ENCODE measurements at regions not wholly inside any gene's neighbourhood (a gene's known extent, or its start where the extent isn't known, plus 50 kb on each side); places are given as distances from the start of the nearest gene placed in this dataset.
"Not testable (repeated sequence)": the region's sequence is repeated elsewhere in the genome, so short reads cannot be mapped to it uniquely, and the experiment has no call there.

DNA sequence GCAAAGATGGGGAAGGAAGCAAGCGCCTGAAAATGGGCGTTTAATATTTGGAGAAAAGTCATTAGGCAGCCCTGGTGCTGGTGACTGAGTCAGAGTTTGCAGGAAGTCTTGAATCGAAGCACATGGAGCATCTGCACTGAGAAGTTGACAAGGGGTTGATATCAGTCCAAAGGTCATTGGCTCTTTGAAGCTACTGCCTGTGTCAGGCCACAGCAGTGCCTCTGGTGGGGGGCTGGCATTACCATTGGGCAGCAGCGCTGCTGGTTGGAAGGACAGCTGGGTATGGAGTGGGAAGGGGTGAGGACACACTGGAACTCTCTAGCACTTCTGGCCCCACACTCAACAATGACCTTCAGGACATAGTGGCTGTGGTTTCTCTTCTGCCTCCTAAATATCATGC, 150.4 kb upstream of the ERCC6L2 start:
- DNase-seq (ENCODE audit: insufficient read length, low spot score) (no peak), FAIRE-seq (no peak)
- no peak for TF ChIP-seq POLR2A (IDR thresholded peaks at IDR 0.05; ENCODE audit: low read depth, low read length)

DNA sequence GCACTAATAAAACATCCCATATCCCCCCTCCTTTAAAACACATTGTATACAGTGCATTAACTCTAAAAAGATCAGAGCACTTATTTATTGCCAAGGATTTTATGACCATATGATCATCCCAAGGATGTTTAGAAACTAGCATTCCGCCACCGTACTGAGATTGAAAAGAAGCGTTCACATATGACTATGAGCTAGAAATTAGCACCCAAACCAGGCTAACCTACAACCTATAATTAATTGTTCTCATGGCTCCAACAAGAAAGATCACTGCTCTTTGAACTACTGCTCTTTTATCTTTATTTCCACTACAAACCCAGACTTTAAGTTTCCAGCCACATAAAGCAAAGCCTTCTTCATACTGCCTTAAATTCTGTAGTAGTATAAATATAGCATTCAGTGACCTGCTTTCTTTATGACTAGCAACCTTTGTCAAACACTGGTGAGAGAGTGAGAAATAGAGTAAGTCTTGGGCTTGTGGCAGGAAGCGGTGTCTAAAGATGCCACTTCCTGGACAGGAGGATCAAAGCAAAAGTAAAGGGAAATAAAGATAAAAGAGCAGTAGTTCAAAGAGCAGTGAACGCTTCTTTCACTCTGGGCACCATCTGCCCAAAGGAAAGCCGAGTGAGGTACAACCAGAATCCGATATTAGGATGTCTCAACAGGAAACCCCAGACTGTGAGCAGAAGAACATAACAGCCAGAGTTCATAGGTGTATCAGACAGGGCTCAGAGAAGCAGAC, 151.1 kb upstream of the ERCC6L2 start:
- FAIRE-seq (no peak), DNase-seq (ENCODE audit: insufficient read length, low spot score) (no peak)
- no peak for TF ChIP-seq POLR2A (IDR thresholded peaks at IDR 0.05; ENCODE audit: low read depth, low read length)

DNA sequence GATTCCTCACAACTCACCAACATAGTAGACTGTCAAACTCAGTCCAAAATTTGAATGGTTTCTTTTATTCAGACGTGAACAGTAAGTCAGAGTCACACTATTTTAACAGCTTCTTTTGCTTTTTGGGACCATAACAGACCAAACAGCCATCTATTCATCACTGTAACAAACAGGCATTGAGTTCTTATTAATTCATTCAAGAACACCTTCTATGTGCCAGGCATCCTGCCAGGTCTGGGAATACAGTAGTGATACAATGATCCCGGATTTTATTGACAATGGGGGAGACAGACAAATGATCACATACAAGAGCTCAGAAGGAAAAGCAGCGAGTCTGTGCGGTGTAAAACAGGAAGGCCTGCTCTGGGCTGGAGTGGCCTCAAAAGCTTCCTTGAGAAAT, 153.3 kb upstream of the ERCC6L2 start:
- no peak for FAIRE-seq
- TF ChIP-seq POLR2A (IDR thresholded peaks at IDR 0.05; ENCODE audit: low read depth, low read length) = no peak
- DNase-seq (ENCODE audit: insufficient read length, low spot score) = no peak

DNA sequence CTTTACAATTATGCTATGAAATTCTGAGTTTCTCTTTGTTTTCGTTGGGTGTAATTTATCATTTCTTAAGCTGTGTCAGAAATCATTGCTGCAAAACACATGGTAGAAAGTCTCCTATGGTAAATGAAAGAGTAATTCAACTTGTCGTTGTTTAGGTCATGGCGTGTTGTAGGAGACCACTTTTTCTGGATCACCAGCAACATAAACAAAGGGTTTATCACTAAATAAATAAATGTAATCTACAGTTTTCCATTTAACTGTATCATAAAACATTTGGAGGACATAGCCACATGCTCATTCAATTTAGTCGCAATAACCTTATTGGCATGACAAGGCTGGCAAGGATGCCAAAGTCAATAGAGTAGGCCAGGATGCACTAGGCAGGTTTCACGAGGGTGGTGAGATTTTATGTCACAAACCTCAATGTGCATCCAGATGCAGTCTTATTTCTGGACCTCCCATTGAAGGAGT, 154.4 kb upstream of the ERCC6L2 start:
- no peak for DNase-seq (ENCODE audit: insufficient read length, low spot score)

DNA sequence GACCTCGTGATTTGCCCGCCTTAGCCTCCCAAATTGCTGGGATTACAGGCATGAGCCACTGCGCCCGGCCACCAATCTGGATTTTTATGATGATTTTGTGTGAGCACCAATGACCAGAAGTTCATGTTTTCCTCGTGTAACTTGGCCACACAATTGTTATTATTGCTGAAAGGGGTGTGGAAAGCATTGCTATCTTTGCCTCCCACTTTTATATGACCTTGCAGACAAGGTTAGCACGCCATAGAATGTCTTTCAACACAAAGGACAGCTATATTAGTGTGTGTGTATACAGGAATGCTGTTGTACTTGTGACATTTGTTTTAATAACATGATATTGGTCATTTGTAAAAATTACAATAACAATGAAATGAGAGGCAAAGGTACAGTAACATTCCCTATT, 155.0 kb upstream of the ERCC6L2 start:
- DNase-seq (ENCODE audit: insufficient read length, low spot score) = no peak
- no peak for TF ChIP-seq POLR2A (IDR thresholded peaks at IDR 0.05; ENCODE audit: low read depth, low read length)
- FAIRE-seq = no peak

More for the DNA sequence above, 154.4 kb upstream of the ERCC6L2 start:
- FAIRE-seq = no peak
- TF ChIP-seq POLR2A (IDR thresholded peaks at IDR 0.05; ENCODE audit: low read depth, low read length) = no peak

DNA sequence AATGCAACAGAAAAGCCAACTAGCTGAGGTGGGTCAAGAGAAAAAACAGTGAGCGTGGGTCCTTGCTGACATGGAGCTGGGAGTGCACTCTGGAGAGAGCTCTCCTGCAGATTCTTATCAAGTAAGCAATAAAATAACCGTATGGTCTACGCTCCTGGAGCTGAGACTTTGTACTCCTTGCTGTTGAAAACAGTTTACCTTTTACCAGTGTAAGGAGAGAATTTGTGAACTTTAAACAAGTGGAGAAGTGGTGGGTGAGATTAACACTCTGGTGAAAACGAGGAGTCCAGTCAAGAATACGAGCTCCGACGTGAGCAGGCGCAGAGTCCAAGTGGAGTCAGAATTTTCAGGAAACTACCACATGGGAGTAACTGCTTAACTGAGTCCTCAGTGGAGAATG, 156.1 kb upstream of the ERCC6L2 start:
- no peak for DNase-seq (ENCODE audit: insufficient read length, low spot score)
- FAIRE-seq = no peak
- no peak for TF ChIP-seq POLR2A (IDR thresholded peaks at IDR 0.05; ENCODE audit: low read depth, low read length)

DNA sequence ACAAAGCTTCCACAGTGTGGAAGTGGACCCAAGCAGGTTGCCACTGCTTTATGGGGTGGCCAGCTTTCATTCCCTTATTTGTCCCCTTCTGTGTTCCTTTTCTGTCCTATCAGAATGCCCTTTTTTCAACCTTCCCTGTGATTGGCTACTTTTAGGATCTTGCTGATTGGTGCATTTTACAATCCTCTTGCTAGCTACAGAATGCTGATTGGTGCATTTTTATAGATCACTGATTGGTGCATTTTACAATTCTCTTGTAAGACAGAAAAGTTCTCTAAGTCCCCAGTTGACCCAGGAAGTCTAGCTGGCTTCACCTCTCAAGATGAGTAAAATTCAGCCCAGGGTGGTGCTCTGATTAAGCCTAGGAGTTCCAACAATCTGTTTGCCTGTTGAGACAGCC, 157.2 kb upstream of the ERCC6L2 start:
- DNase-seq (ENCODE audit: insufficient read length, low spot score) = no peak
- TF ChIP-seq POLR2A (IDR thresholded peaks at IDR 0.05; ENCODE audit: low read depth, low read length) = no peak
- no peak for FAIRE-seq

DNA sequence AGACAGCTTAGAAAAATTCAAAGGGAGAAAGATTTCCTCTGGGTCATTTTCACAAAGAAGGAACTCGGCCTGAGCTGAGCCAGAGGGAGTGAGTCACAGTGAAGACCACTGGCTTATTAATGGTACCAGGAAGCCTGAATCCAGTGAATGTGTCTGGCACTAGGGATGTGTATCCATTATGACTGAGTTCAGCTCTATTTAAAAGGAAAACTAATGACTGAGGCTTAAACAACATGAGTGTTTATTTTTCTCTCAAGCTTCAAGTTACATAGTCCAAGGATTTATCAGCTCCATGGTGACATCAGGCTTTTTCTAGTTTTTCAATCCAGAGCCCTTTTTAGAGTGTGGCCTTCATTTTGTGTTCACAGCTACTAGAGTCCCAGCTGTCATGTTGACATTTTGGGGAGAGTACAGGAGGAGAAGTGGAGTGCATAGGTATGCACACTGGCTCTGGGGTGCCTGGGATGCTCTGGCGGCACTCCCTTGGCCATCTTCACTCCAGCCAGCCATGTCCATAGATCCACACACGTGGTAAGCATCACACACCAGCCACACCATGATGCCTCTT, 159.5 kb upstream of the ERCC6L2 start:
- DNase-seq (ENCODE audit: insufficient read length, low spot score) (no peak), FAIRE-seq (no peak)

DNA sequence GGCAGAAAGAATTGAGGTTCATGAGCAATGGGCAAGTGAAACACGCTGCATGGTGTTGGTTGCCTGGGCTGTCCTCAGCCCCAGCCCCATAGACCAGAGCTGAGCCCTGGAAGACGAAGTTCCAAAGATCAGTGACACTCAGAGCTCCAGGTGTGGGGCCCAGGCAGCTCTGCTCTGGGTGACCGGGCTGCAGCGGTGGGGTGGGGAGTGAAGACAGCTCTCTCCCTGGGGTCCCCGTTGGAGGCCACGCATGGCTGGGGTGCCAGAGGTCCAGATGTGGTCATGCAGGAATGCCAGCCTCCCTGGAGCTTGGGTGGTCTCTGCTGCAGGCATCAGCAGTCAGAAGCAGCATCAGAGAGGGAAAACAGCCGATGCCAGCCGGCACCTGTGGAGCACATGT, 165.0 kb upstream of the ERCC6L2 start:
- no peak for DNase-seq (ENCODE audit: insufficient read length, low spot score)
- no peak for TF ChIP-seq POLR2A (IDR thresholded peaks at IDR 0.05; ENCODE audit: low read depth, low read length)
- no peak for FAIRE-seq

More for the DNA sequence above, 159.5 kb upstream of the ERCC6L2 start:
- TF ChIP-seq POLR2A (IDR thresholded peaks at IDR 0.05; ENCODE audit: low read depth, low read length) = no peak

DNA sequence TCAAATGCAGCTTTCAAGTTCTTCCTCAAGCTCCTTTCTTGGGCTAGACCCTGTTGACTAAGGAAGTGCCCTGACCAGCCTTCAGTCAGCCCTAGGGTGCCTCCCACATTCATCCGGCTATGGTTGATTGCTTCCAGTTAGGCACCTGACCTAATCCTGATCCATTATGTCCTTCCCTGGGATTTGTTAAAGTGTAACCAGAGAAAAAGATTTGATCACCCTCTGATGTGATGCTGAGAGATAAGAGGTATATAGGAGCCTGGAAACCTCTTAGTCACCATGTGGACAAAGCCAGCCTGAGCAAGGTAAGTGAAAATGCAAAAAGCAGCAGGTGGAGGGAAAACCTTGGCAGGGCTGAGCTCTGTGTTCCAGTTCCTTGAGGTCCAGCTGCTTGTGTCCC, 178.8 kb upstream of the ERCC6L2 start:
- FAIRE-seq (no peak), DNase-seq (ENCODE audit: insufficient read length, low spot score) (no peak)
- TF ChIP-seq POLR2A (IDR thresholded peaks at IDR 0.05; ENCODE audit: low read depth, low read length) = no peak

DNA sequence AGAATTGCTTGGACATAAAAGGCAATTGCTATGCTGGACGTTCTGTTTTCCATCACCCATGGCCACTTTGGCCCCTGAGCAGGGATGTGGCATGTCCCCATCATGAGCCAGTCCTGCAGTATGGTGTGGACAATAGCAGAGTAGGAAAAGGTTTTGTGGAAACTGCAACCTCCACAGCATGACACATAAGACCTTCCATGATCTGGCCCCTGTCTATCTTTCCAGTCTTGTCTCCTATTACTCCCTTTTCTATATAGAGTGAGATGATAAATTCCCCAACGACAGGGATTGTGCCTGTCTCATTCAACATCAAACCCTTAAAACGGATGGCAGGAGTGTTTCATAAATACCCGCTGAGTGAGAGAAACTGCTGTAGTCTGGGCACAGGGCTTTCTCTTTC, 174.7 kb upstream of the PTCH1 start:
- TF ChIP-seq POLR2A (IDR thresholded peaks at IDR 0.05; ENCODE audit: low read depth, low read length) = no peak
- DNase-seq (ENCODE audit: insufficient read length, low spot score) (no peak), FAIRE-seq (no peak)

DNA sequence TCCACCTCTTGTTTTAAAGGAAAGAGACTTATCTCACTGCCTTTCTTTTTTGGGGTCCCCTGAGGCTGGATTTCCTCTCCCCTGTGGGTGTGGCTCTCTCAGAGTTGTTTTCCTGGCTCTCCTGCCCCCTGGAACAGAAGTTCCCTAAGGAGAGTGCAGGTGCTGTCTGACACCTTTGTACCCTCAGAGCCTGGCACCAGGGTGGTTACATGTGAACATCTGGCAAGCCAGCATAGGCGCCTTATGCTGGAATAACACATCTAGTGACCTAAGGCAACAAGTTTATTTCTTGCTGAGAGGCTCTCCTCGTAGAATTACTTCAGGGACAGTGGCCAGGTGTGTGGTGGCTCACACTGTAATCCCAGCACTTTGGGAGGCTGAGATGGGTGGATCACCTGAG, 172.9 kb upstream of the PTCH1 start:
- DNase-seq (ENCODE audit: insufficient read length, low spot score) = no peak
- no peak for FAIRE-seq
- no peak for TF ChIP-seq POLR2A (IDR thresholded peaks at IDR 0.05; ENCODE audit: low read depth, low read length)

DNA sequence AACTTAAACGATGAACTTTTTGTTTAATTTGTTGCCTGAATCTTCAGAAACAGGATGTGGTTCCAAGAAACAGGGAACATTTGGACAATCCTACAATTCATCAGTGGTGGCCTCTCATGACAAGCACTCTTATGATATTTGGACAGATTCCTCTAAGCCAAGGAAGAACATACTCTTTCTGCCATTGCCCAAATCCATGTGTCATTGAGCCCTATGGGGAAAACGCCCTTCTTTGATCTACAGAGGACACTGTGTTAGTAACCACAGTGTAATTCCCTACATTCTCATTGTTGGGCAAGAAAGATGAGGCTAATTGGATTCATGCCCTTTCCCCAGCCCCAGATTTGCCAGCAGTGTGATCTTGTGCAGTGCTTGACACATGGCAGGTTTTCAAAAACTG, 167.7 kb upstream of the PTCH1 start:
- FAIRE-seq = no peak
- TF ChIP-seq POLR2A (IDR thresholded peaks at IDR 0.05; ENCODE audit: low read depth, low read length) = no peak
- DNase-seq (ENCODE audit: insufficient read length, low spot score) = no peak

DNA sequence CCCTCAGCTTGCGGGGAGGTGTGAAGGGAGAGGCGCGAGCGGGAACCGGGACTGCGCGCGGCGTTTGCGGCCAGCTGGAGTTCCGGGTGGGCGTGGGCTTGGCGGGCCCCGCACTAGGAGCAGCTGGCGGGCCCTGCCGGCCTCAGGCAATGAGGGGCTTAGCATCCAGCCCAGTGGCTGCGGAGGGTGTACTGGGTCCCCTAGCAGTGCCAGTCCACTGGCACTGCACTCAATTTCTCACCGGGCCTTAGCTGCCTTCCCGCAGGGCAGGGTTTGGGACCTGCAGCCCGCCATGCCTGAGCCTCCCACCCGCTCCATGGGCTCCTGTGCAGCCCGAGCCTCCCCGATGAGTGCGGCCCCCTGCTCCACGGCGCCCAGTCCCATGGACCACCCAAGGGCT, 163.5 kb upstream of the PTCH1 start:
- DNase-seq (ENCODE audit: insufficient read length, low spot score); FAIRE-seq: not testable (repeated sequence)

DNA sequence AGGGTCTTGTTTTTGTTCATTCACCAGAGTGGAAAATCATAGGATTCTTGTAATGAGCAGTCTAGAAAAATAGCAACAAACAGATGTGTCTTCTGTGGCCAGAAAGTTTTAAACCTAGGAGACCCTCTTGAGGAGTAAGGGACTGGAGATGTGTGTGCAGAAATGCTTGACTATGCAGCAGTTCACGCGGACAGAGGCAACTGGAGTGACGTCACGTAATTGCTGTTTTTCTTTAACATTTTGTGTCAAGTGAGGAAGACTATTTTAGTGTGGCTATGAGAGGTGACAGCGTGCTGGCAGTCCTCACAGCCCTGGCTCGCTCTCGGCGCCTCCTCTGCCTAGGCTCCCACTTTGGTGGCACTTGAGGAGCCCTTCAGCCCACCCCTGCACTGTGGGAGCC, 163.1 kb upstream of the PTCH1 start:
- FAIRE-seq (no peak), DNase-seq (ENCODE audit: insufficient read length, low spot score) (no peak)
- no peak for TF ChIP-seq POLR2A (IDR thresholded peaks at IDR 0.05; ENCODE audit: low read depth, low read length)

All from H54 (cell line).